Hepatocyte (in vitro differentiated cells): ENCODE measurements at regions not wholly inside any gene's neighbourhood (a gene's known extent, or its start where the extent isn't known, plus 50 kb on each side); places are given as distances from the start of the nearest gene placed in this dataset.

Experiments
- DNase-seq: peaks from one replicate; pipeline ENCODE4 v3.0.0-alpha.2; 2016; ENCODE audit warnings: low spot score
- H2AFZ ChIP-seq: fragments of 200-600 bp; sonication (generic); 2 replicates; pipeline ENCODE4 v1.6.0; 2016; ENCODE audit warnings: antibody characterized with exemption, mild to moderate bottlenecking
- H3K27ac ChIP-seq: fragments of 200-600 bp; sonication (generic); 2 replicates; pipeline ENCODE4 v1.5.1; 2016; ENCODE audit warnings: mild to moderate bottlenecking
- H3K27me3 ChIP-seq: fragments of 200-600 bp; sonication (generic); 2 replicates; pipeline ENCODE4 v1.6.1; 2016
- H3K36me3 ChIP-seq: fragments of 200-600 bp; sonication (generic); replicated peaks from 2 replicates; pipeline ENCODE4 v1.5.1; 2016; ENCODE audit warnings: low read depth; ENCODE audit not compliant: insufficient read depth
- H3K4me1 ChIP-seq: fragments of 200-600 bp; sonication (generic); 2 replicates; pipeline ENCODE4 v1.5.1; 2016; ENCODE audit warnings: mild to moderate bottlenecking, moderate library complexity; ENCODE audit not compliant: insufficient read depth
- H3K4me2 ChIP-seq: fragments of 200-600 bp; sonication (generic); 2 replicates; pipeline ENCODE4 v1.6.0; 2016
- H3K4me3 ChIP-seq: fragments of 200-600 bp; sonication (generic); 2 replicates; pipeline ENCODE4 v1.5.1; 2016; ENCODE audit warnings: mild to moderate bottlenecking
- H3K79me2 ChIP-seq: fragments of 200-600 bp; sonication (generic); 2 replicates; pipeline ENCODE4 v1.6.0; 2017; ENCODE audit warnings: mild to moderate bottlenecking
- H3K9me2 ChIP-seq: fragments of 200-600 bp; sonication (generic); replicated peaks from 2 replicates; pipeline ENCODE4 v1.6.0; 2017; ENCODE audit warnings: mild to moderate bottlenecking; ENCODE audit not compliant: insufficient read depth
- H3K9me3 ChIP-seq: fragments of 200-600 bp; sonication (generic); 2 replicates; pipeline ENCODE4 v1.5.1; 2016; ENCODE audit warnings: low read depth, mild to moderate bottlenecking
- H4K20me1 ChIP-seq: fragments of 200-600 bp; sonication (generic); 2 replicates; pipeline ENCODE4 v1.6.0; 2016; ENCODE audit warnings: mild to moderate bottlenecking; ENCODE audit not compliant: insufficient read depth, poor library complexity, severe bottlenecking
- CTCF ChIP-seq: fragments of 200-600 bp; sonication (generic); IDR thresholded peaks from 2 replicates; pipeline ENCODE4 v1.5.1; 2016; ENCODE audit warnings: antibody characterized with exemption, mild to moderate bottlenecking; ENCODE audit not compliant: poor library complexity
- EZH2 ChIP-seq: fragments of 200-600 bp; sonication (generic); IDR thresholded peaks from 2 replicates; pipeline ENCODE4 v1.6.1; 2016; ENCODE audit warnings: antibody characterized with exemption, mild to moderate bottlenecking, borderline replicate concordance
- EZH2phosphoT487 ChIP-seq: fragments of 200-600 bp; sonication (generic); IDR thresholded peaks from one replicate; pipeline ENCODE4 v1.6.1; 2018; ENCODE audit warnings: antibody characterized with exemption, mild to moderate bottlenecking, low read depth, moderate library complexity; ENCODE audit not compliant: unreplicated experiment, severe bottlenecking
- WGBS: methylation state at CpG from one replicate; pipeline ENCODE4 v1.1.6; 2016; ENCODE audit warnings: low lambda C conversion rate; ENCODE audit errors: missing lambda C conversion rate; 5-methylcytosine and 5-hydroxymethylcytosine counted together

- Histone ChIP-seq H3K4me1 (no peaks in the 10 kb centered on the region), H3K27me3 (no peaks in the 10 kb centered on the region), H2AFZ (no peak overlapping the region), H3K27ac (no peak overlapping the region), H3K36me3 (no peaks in the 10 kb centered on the region), H3K9me3 (no peaks in the 10 kb centered on the region), H3K4me3 (no peak overlapping the region), H4K20me1 (no peaks in the 10 kb centered on the region), H3K4me2 (no peak overlapping the region), H3K79me2 (no peaks in the 10 kb centered on the region), H3K9me2 (no peaks in the 10 kb centered on the region)
- 85% methylated on average over 10 of the region's 10 CpGs for WGBS
- TF ChIP-seq EZH2 (no peak), CTCF (no peak), EZH2phosphoT487 (no peak)
- no peak for DNase-seq
These were observed 121.3 kb upstream of the WDR17 start for GRCh38 chr4:175944126-175944910.

GRCh38 chr4:175946472-175947116, 119.0 kb upstream of the WDR17 start:
- Histone ChIP-seq H3K4me1 (no peaks in the 10 kb centered on the region), H2AFZ (no peak overlapping the region), H3K27ac (no peak overlapping the region), H3K4me3 (no peak overlapping the region), H3K4me2 (no peak overlapping the region), H4K20me1 (no peaks in the 10 kb centered on the region), H3K36me3 (no peaks in the 10 kb centered on the region), H3K79me2 (no peaks in the 10 kb centered on the region), H3K27me3 (no peaks in the 10 kb centered on the region), H3K9me3 (no peaks in the 10 kb centered on the region), H3K9me2 (no peaks in the 10 kb centered on the region)
- no peak for DNase-seq
- no peak for TF ChIP-seq EZH2phosphoT487
- TF ChIP-seq CTCF: no peak
- no peak for TF ChIP-seq EZH2
- WGBS: 73% methylated on average over 6 of the region's 6 CpGs

- H3K79me2 ChIP-seq: no peaks in the 10 kb centered on the region
- peak; percentile 41 for DNase-seq
These were observed 118.4 kb upstream of the WDR17 start for GRCh38 chr4:175947117-175947722.

More at GRCh38 chr4:175947117-175947722, 118.4 kb upstream of the WDR17 start:
- no peaks in the 10 kb centered on the region for H3K4me1 ChIP-seq
- no peak overlapping the region for H3K27ac ChIP-seq
- TF ChIP-seq EZH2 (no peak), CTCF (peak; percentile 79)
- no peaks in the 10 kb centered on the region for H3K27me3 ChIP-seq
- no peaks in the 10 kb centered on the region for H3K9me3 ChIP-seq
- H3K36me3 ChIP-seq: no peaks in the 10 kb centered on the region
- WGBS: 8% methylated on average over 4 of the region's 4 CpGs
- H3K9me2 ChIP-seq: no peaks in the 10 kb centered on the region
- no peak overlapping the region for H3K4me2 ChIP-seq
- no peak overlapping the region for H3K4me3 ChIP-seq
- no peaks in the 10 kb centered on the region for H4K20me1 ChIP-seq
- no peak overlapping the region for H2AFZ ChIP-seq
